GM21367 (cell line): ENCODE measurements at regions not wholly inside any gene's neighbourhood (a gene's known extent, or its start where the extent isn't known, plus 50 kb on each side); places are given as distances from the start of the nearest gene placed in this dataset.

Experiments used
- ATAC-seq: cut with Tn5 transposase; IDR thresholded peaks from one replicate; pipeline ENCODE4 v1.9.1; 2021; ENCODE audit not compliant: unreplicated experiment

DNA sequence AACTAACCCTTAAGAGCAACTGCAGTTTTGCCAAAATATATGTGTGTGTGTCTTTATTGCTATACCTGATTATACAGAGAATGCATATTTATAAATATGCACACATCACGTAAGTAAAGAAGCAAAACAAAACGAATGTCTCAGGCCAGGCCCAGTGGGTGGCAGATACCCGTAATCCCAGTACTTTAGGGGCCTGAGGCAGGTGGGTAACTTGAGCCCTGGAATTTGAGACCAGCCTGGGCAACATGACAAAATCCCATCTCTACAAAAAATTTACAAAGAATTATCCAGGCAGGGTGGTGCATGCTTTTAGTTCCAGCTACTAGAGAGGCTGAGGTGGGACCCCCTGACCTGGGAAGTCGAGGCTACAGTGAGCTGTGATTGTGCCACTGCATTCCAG lies 745.3 kb downstream of the SATB2 start:
- no peak for ATAC-seq

DNA sequence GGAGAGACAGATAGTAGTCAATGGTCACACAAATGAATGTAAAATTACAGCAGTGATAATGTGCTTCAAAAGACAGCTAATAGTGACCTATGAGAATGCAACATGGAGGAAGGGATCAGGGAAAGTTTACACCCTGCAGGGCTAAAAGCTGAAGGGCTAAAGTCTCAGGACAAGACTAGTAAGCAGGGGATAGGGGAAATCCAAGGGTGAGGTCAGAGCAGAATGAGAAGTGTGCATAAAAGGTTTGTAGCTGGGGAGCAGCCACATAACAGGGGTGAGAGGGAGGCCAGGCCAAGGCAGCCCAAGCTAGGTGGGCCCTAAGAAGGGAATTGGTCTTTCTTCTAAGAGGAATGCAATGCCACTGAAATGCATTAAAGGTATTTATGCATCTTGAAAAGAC lies 746.3 kb downstream of the SATB2 start:
- ATAC-seq, result no peak

DNA sequence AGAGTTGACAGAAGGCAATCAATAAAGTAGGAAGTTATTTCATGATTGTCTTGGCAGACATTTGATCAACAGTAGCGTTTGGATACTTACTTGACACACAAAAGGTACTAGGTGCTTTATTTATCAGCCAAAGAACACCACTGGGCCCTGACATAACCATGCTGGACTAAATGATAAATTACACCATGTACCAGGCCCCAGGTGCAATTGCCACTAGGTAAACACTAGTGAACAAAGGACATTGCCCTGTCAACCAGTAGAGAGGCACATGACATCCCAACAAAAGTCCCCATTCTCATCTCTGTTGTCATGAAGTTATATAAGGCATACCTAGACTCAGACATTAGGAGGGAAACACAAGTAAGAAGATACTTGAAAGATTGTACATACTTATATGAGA lies 747.2 kb downstream of the SATB2 start:
- no peak for ATAC-seq

DNA sequence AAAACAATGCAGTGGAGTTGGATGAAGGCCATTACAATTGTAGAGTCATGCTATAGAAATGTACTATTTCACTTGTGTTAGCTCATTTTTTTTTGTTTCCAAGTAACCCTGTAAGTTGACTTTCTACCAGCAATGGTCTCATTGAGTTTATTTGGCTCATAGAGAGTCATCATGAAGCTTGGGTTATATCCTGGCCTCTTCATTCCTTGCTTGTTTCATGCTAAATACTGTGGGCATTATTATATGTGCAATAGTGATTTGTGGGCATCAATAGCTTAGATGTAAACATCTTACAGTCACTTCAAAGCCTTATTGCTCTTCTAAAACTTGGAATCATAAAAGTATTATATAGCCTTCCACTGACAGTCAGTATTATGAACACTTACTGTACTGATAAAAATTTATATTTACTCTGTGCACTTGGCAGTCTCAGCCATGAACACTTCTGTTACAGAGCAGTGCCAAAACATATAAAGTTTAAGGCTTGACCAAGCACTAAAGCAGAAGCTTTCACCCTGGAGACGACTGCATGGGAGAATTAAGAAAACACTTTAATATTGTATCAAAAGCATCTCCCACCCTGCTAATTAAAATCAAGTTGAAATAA lies 751.2 kb downstream of the SATB2 start:
- ATAC-seq, result no peak

DNA sequence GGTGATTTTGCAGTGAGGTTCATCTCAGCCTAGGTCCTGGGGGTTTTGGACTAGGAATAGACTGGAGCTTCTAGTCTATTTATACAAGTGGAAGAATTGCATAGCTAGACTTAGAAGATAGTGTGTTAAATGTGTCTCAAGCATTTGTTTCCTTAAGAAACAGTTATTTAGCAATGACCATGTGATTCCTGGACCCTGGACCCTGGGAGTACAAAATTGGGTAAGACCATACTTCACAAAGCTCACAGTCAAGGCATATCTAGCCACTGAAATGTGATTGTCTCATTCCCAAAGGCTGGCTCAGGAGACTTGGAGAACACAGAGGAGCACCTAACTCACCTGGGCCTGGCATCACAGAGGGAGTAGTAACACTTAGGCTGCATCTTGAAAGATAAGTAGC lies 754.5 kb downstream of the SATB2 start:
- ATAC-seq, result no peak

DNA sequence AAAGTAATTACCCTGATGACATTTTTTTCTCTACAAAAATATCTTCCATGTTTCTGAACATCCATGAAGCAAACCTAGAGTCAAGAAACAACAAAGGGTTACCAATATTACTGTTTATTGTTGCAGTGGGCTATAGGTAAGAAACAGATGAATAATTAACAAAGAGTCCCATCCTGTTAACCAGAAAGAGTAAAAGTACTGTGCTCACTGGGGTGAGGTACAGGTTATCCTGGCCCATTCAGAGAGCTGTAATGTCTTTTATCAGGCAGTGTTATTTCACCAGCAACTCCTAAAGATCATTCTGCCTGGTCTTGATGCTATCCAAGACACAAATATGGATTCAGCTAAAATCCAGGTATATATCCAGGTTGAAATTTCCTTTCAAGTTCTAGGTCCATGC lies 754.9 kb downstream of the SATB2 start:
- ATAC-seq, result no peak

DNA sequence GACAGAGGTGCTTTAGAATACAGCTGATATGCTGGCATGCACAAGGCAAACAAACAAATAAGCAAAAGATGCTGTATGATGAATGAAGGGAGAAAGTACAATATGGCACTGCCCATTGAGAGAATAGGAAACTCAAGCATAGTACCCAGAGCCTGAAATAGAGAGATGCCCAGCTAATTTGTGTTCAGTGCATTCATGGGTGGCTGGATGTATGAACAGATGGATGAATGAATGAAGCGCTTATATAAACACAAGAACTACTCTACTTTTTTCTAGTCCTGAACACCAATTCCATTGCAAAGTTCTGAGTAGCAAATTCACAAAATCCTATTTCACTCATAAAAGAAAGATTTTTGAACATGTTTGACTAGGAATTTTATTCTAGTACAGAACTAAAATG lies 756.3 kb downstream of the SATB2 start:
- no peak for ATAC-seq

DNA sequence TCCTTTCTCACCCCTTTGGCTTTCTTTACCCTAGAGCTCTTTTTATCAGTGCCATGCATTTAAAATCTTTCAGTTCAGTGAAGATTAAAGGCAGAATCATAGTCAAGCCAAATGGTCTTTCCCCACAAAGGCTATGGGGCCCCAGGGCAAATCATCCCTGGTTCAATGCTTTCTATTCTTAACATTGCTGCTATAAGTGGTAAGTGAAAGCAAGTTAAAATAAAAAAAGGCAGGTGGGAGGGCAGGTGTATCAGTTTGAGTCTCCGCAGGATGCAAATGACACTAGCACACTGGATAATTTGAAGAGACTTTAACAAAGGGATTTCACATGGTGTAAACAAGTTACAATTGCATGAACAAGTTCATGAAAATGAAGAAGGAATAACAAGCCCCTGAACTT lies 757.4 kb downstream of the SATB2 start:
- ATAC-seq, result no peak

DNA sequence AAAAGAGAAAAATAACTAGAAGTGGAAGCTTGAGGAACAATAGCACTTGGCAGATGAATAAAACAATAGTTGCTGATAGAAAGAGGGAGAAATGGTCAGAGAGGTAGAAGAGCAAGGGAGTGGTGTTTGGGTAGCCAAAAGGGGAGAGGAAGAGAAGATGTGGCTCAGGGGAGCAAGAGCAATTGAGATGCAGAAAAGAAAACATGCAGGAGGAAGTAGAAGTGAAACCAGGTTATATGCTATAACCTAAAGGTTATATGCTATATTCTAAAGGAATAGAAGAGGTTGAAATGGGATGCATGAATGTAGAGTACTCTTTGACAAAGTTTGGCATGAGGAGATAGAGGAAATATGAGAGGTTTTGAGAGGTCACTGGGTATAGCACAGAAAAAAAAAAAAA lies 759.5 kb downstream of the SATB2 start:
- no peak for ATAC-seq

DNA sequence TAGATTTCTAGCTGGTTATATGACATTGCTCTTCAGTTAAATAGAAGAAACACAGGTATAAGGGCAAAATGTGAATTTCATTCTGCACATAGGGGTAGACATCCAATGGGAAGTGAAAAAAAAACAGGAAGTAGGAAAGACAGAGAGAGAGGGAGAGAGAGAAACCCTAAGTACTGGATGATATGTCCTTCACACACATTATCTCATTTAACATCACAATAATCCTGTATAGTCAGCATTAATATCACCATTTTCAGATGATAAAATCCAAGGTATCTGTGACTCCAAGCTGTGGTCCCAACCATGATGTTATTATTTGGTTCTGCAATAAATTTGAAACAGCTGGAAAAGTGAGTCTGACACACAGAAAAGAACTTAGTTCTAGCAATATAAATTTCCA lies 759.9 kb downstream of the SATB2 start:
- ATAC-seq, result no peak

DNA sequence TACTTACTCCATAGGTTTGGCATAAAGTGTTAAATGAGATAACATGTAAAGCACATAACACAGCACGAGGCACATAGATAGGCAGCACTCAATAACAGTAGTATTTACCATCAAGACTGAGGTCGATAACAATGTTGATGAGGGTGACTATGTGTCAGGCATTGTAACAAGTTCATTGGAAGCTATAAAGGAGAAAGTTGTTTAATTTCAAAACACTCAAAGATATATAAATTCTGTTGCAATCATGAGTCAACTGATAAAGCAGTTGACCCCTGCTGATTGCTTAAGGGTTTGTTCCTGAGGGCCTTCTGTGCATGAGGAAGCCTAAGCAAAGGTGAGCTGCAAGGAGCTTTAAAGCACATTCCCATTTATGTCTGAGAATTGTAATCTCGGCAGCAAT lies 760.5 kb downstream of the SATB2 start:
- ATAC-seq, result no peak

DNA sequence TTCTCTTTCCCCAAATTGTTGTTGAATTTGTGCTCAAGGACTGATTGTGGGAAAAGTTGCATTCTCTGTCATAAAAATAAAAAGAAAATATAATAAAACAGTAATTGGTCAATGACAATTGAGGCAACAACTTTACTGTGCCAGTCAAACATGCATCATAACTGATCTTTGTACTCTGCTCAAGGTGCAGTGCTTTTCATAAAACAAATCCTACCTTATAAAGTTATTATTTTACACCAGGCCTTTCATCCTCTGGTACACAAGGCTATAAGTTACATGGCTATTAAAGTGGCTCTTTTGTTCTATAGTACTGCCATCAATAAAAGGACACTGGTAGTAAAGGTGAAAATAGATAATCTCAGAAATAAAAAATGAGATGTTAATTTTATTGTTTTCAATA lies 761.9 kb downstream of the SATB2 start:
- ATAC-seq, result no peak

DNA sequence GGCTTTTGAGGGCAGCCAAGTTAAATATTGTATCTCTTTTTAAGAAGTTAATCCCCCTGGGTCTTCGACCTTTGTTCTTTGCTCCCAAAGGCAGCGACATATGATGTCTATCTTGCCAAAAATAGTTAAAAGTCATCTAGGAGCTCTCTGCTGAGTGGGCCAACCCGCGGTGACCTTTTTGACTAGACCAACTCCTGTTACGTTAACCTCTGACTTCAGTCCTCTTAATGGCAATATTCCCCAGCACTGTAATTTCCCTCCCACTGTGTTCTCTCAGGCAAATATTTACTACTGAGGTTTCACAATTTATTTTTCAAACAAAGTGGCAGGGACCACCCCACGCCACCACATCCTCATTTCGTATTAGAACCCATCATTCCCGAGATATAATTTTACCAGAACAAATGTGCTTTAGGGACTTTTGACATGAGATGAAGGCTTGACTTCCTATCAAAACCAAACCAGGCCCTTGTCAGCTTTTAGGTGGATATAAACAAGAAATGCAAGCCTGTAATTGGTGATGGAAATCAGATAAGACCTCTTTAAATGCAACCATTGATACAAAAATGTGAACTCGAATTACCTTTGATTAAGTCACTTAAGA lies 764.7 kb downstream of the SATB2 start:
- no peak for ATAC-seq

DNA sequence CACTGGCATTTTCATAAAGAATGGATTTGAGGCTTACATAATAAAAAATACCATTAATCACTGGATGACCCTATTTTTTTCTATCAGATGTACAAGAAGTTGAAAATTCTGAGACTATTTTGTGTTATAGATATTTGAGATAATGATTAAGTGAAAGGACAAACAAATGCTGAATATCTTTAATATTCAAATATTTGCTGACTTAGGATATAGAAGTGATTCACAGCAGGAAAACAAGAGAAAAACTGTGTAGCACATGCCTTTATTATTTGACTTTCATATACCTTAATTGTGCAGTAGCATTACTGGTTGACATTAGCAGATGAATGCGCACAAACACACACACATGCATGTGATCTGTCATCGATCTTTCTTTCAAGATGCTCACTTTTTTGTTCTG lies 766.5 kb downstream of the SATB2 start:
- no peak for ATAC-seq

DNA sequence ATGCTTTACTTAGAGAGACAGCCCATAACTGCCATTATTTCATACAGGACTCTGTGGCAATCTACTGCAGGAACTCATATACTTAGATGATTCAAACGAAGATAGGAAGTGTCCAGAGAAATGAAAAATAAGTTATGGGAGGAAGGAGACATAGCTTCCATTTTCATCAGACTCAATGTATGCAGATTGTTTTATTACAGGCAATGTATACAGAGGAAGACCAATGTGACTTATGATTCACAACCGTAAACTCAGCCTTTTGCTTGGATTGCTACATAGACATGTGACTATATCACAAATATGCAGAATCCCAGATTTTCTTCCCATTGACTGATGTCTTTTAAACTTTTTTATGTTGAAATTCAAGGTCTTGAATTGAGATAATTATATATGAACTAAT lies 793.4 kb downstream of the SATB2 start:
- ATAC-seq, result no peak

DNA sequence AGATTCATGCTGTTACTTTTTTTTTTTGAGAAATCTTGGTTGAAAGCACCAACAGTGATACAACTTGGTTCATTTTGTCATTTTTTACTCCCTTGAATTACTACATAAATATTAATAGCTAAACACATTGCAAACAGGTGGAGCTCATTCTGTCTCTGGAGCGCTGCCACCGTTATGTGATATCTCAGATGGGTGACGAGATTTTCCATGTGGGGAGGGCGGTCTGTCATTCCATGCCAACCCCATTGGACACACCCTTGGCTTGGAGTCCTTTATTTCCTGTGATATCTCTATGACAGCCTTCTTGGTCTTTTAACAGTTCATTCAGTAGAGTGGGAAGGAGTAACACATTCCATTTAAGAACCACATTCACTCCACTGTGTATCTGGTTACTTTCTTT lies 794.8 kb downstream of the SATB2 start:
- ATAC-seq, result no peak

DNA sequence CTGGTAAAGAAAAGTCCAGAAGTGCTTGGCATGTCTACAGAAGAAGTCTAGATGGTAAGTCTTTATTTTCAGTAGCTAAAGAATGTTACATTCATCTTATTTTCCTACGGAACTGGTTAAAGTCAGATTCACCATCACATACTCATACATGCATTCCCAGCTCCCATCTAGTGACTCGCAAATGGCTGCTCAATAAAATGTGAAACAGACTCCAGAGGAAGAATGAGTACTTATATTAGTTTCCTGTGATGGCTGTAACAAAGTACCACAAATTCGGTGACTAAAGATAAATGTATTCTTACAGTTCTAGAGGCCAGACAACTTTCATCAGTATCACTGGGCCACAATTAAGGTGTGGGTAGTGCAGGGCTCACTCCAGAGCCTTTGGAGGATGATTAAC lies 797.2 kb downstream of the SATB2 start:
- no peak for ATAC-seq

DNA sequence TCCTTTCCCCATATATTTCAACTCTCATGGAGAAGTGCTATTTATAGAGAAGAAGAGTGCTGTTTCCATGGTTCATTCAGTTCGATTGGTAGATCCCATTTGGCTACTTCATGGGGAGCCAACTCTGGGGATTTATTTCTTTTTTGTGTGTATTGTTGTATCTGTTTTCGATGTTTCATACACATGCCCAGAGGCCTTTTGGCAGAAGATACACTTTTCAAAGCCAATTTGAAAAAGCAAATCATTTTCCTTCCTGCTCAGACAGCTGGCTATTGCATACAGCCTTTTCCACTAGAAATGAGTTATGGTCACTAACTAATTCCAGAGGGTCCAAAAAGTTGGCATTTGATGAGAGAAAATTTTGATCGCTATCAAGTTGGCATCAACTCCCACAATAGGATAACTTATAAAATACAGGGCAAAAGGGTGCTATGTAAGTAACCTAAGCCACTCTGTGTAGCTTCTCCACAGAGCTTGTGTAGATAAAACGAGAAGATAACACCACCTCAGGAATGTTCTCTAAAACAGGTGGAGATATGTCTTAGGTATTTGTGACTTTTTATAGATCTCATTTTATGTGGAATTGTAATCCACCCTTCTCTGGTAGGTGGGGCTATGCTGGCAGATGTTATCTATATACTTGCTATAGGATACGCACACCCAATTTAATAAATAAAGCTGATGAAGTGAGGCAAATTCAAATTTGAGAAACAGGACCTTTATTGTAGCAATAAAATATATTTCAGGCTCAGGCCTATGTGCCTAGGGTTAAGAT lies 798.5 kb downstream of the SATB2 start:
- ATAC-seq, result no peak

DNA sequence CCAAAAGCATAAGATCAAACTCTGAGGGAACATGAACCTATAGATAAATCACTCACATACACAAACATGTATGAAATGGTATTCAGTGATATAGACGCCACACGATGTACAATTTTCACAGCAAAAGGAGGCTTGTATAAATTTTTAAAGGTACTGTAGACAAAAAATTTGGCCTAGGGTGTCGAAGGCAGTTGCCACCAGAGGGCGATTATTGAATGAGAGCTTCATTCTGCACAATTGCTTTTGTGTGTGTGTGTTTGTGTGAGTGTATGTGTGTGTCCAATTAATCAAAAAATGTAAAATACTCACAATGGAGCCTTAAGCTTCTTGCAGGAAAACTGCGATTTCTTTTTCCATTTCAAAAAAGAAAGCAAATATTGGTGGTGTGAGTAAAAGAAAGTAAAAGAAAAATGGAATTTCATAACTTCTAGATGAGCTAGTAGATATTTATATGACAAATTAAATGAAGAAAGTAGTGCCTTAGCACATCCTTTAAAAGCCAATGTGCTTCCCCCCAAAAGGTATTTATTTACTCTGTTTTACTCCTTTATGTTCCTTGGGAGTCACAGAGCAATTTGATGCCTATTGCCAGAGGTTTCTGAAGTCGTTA lies 800.1 kb downstream of the SATB2 start:
- ATAC-seq, result no peak

DNA sequence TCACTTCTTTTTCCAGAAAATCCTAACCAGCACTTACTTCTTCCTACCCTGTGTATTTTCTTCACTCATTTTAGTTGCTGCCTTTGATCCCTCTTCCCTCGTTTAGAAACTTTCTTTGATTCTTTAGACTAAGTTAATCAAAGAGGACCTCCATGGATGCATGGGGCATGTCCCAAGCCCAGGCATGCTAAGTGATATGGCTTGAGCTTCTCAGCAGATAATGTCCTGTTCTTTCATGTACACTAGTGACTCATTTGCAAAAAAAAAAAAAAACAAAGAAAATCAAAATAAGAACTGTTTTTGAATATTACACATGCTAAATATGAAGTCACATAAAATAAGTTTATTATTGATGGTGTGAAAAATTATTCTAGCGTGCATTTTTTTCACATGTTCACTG lies 800.9 kb downstream of the SATB2 start:
- ATAC-seq, result no peak

DNA sequence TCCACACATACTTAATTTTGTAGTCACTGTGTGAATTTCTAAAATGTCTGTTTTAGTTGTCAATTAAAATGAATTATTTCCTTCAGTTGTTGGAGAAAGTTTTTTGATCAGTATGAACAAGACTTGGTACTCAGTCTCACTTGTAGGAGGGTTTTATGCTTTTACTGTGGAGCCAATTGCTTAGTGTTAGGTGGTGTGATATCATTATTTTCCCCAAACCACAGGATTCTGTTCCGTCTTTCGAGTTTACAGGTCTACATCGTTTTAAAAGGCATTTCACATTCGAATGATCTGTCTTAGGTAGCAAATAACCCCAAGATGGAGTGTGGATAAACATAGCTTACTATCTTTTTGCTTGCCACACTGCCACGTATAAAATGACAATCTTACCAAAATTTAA lies 803.1 kb downstream of the SATB2 start:
- no peak for ATAC-seq

DNA sequence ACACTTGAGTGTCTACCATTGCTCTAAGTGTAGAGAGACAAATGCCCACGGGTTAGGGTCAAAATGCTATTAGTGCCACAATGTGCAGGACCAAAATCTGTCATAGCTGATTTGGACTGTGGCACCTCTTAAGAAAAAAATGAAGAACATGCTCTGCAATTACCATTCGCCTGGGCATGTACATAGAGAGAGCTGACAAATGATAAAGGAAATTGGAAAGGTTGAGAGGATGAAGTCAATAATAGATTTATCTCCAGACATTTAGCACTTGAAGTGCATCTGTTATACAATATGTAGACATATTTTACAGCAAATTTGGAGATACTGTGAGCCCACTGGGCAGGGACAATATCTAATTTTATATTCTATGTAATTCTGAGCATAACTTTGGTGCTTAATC lies 804.4 kb downstream of the SATB2 start:
- ATAC-seq, result no peak
